H9 (cell line): ENCODE measurements at regions not wholly inside any gene's neighbourhood (a gene's known extent, or its start where the extent isn't known, plus 50 kb on each side); places are given as distances from the start of the nearest gene placed in this dataset.

Experiments
- DNase-seq: peaks from one replicate; pipeline ENCODE4 v3.0.0-alpha.2; 2017
- H2AFZ ChIP-seq: one replicate; pipeline ENCODE4 v1.6.1; 2013; ENCODE audit warnings: mild to moderate bottlenecking, low read length, control low read depth, moderate library complexity
- H2AK5ac ChIP-seq: 2 replicates; pipeline ENCODE4 v1.6.1; 2013; ENCODE audit warnings: low read length, control low read depth, mixed read lengths; ENCODE audit not compliant: insufficient read length
- H2BK120ac ChIP-seq: one replicate; pipeline ENCODE4 v1.6.1; 2013; ENCODE audit warnings: low read depth, mild to moderate bottlenecking, low read length, control low read depth, inconsistent platforms; ENCODE audit not compliant: poor library complexity, severe bottlenecking
- H2BK12ac ChIP-seq: 2 replicates; pipeline ENCODE4 v1.6.1; 2013; ENCODE audit warnings: low read length, control low read depth, mixed read lengths, low read depth; ENCODE audit not compliant: insufficient read length
- H2BK15ac ChIP-seq: 2 replicates; pipeline ENCODE4 v1.6.1; 2013; ENCODE audit warnings: low read depth, low read length, control low read depth
- H2BK20ac ChIP-seq: one replicate; pipeline ENCODE4 v1.6.1; 2013; ENCODE audit warnings: low read depth, mild to moderate bottlenecking, low read length, control low read depth, inconsistent platforms; ENCODE audit not compliant: poor library complexity, severe bottlenecking
- H2BK5ac ChIP-seq: 2 replicates; pipeline ENCODE4 v1.6.1; 2013; ENCODE audit warnings: low read length, control low read depth, mixed read lengths; ENCODE audit not compliant: insufficient read length
- H3K14ac ChIP-seq: 2 replicates; pipeline ENCODE4 v1.6.1; 2013; ENCODE audit warnings: low read length, control low read depth; ENCODE audit not compliant: insufficient read depth
- H3K18ac ChIP-seq: 2 replicates; pipeline ENCODE4 v1.6.1; 2013; ENCODE audit warnings: low read depth, mild to moderate bottlenecking, mixed read lengths, low read length, control low read depth; ENCODE audit not compliant: insufficient read length
- H3K23ac ChIP-seq: 2 replicates; pipeline ENCODE4 v1.6.1; 2013; ENCODE audit warnings: low read length, control low read depth, mixed read lengths, low read depth; ENCODE audit not compliant: insufficient read length
- H3K23me2 ChIP-seq: 2 replicates; pipeline ENCODE4 v1.6.1; 2013; ENCODE audit warnings: low read depth, mild to moderate bottlenecking, mixed read lengths, low read length, control low read depth; ENCODE audit not compliant: insufficient read length, poor library complexity, severe bottlenecking
- H3K27ac ChIP-seq: 2 replicates; pipeline ENCODE4 v1.5.1; 2013; ENCODE audit warnings: low read length, control low read depth, mixed read lengths, low read depth; ENCODE audit not compliant: insufficient read length
- H3K27me3 ChIP-seq: 2 replicates; pipeline ENCODE4 v1.6.1; 2013; ENCODE audit warnings: low read length, control low read depth, inconsistent platforms; ENCODE audit not compliant: insufficient read depth
- H3K4ac ChIP-seq: 2 replicates; pipeline ENCODE4 v1.6.1; 2013; ENCODE audit warnings: low read depth, mild to moderate bottlenecking, control low read depth, inconsistent platforms, low read length, moderate library complexity
- H3K4me1 ChIP-seq: 2 replicates; pipeline ENCODE4 v1.6.1; 2013; ENCODE audit warnings: low read length, control low read depth, inconsistent platforms; ENCODE audit not compliant: insufficient read depth
- H3K4me2 ChIP-seq: 2 replicates; pipeline ENCODE4 v1.6.1; 2013; ENCODE audit warnings: low read length, control low read depth, mixed read lengths; ENCODE audit not compliant: insufficient read length, insufficient read depth
- H3K56ac ChIP-seq: 2 replicates; pipeline ENCODE4 v1.6.1; 2013; ENCODE audit warnings: low read depth, mild to moderate bottlenecking, mixed read lengths, low read length, control low read depth; ENCODE audit not compliant: insufficient read length
- H3K79me1 ChIP-seq: 2 replicates; pipeline ENCODE4 v1.6.1; 2013; ENCODE audit warnings: low read depth, mild to moderate bottlenecking, moderate library complexity, low read length, control low read depth, inconsistent platforms; ENCODE audit not compliant: insufficient read depth, poor library complexity, severe bottlenecking
- H3K79me2 ChIP-seq: 2 replicates; pipeline ENCODE4 v1.6.1; 2013; ENCODE audit warnings: low read length, control low read depth, inconsistent platforms; ENCODE audit not compliant: insufficient read depth
- H3K9ac ChIP-seq: 2 replicates; pipeline ENCODE4 v1.6.1; 2013; ENCODE audit warnings: low read length, control low read depth, mixed read lengths; ENCODE audit not compliant: insufficient read length; ENCODE audit errors: extremely low read depth
- H3K9me3 ChIP-seq: one replicate; pipeline ENCODE4 v1.6.1; 2013; ENCODE audit warnings: low read depth, low read length, inconsistent platforms; ENCODE audit not compliant: control insufficient read depth
- H3T11ph ChIP-seq: one replicate; pipeline ENCODE4 v1.6.1; 2013; ENCODE audit warnings: mild to moderate bottlenecking, low read length, control low read depth, inconsistent platforms
- H4K20me1 ChIP-seq: one replicate; pipeline ENCODE4 v1.6.1; 2013; ENCODE audit not compliant: control insufficient read depth, insufficient read length, insufficient read depth
- H4K5ac ChIP-seq: 2 replicates; pipeline ENCODE4 v1.6.1; 2013; ENCODE audit warnings: low read depth, mild to moderate bottlenecking, mixed read lengths, low read length, control low read depth; ENCODE audit not compliant: insufficient read length
- H4K8ac ChIP-seq: replicated peaks from 2 replicates; pipeline ENCODE4 v1.6.1; 2013; ENCODE audit warnings: low read length, control low read depth, mixed read lengths, low read depth; ENCODE audit not compliant: insufficient read length
- H4K91ac ChIP-seq: 2 replicates; pipeline ENCODE4 v1.6.1; 2013; ENCODE audit warnings: low read depth, mild to moderate bottlenecking, moderate library complexity, mixed read lengths, low read length, control low read depth; ENCODE audit not compliant: insufficient read length
- H3K27ac Mint-ChIP-seq, 3 experiments: 2 replicates in 2 of 3; 3 replicates in 1 of 3; pipeline ENCODE4 v1.8.0; 2020 to 2021; ENCODE audit warnings: mixed read lengths in 3 of 3, mild to moderate bottlenecking in 1 of 3, moderate library complexity in 1 of 3
- H3K27me3 Mint-ChIP-seq: 2 replicates; pipeline ENCODE4 v1.8.0; 2021; ENCODE audit warnings: low read depth, mild to moderate bottlenecking, moderate library complexity, mixed read lengths
- H3K36me3 Mint-ChIP-seq, 3 experiments: 2 replicates in 2 of 3; 3 replicates in 1 of 3; pipeline ENCODE4 v1.8.0; 2020 to 2021; ENCODE audit warnings: low read depth in 3 of 3, mixed read lengths in 3 of 3; ENCODE audit not compliant: insufficient read depth in 1 of 3
- H3K4me1 Mint-ChIP-seq, 2 experiments: 2 replicates each; pipeline ENCODE4 v1.8.0; 2020; ENCODE audit warnings: mixed read lengths in 2 of 2
- H3K4me3 Mint-ChIP-seq, 2 experiments: 2 replicates in 1 of 2; 3 replicates in 1 of 2; pipeline ENCODE4 v1.8.0; 2020 to 2021; ENCODE audit warnings: mild to moderate bottlenecking in 2 of 2, mixed read lengths in 2 of 2, moderate library complexity in 1 of 2
- H3K9me3 Mint-ChIP-seq, 2 experiments: 2 replicates in 1 of 2; 3 replicates in 1 of 2; pipeline ENCODE4 v1.8.0; 2020; ENCODE audit warnings: mild to moderate bottlenecking in 2 of 2, mixed read lengths in 2 of 2, moderate library complexity in 1 of 2
- CTCF ChIP-seq: fragments of 200-600 bp; sonication (generic); conservative IDR thresholded peaks from 3 replicates; pipeline ENCODE4 v1.8.0; 2021; ENCODE audit warnings: antibody characterized with exemption, mild to moderate bottlenecking
- WGBS: extraction: QIAGEN DNeasy Blood & Tissue Kit; methylation state at CpG from one replicate; pipeline ENCODE4 v1.1.7; 2013; ENCODE audit warnings: missing lambda C conversion rate, low lambda C conversion rate, mixed read lengths; ENCODE audit not compliant: insufficient read length; ENCODE audit errors: extremely low coverage; 5-methylcytosine and 5-hydroxymethylcytosine counted together

GRCh38 chr10:63071145-63071544 lies 62.0 kb upstream of the NRBF2 start:
- no peak for TF ChIP-seq CTCF
- Histone ChIP-seq H3K4me2 (no peak overlapping the region), H3T11ph (no peak overlapping the region), H3K56ac (no peak overlapping the region), H2BK15ac (no peak overlapping the region), H3K14ac (no peak overlapping the region), H3K79me2 (no peaks in the 10 kb centered on the region), H2AFZ (no peak overlapping the region), H3K4me1 (no peaks in the 10 kb centered on the region), H3K4ac (no peak overlapping the region), H2BK5ac (no peak overlapping the region), H4K5ac (no peak overlapping the region), H2BK120ac (no peak overlapping the region), H4K91ac (no peak overlapping the region), H3K9ac (no peak overlapping the region), H3K9me3 (no peaks in the 10 kb centered on the region), H2BK20ac (no peak overlapping the region), H3K79me1 (no peaks in the 10 kb centered on the region), H3K23ac (no peak overlapping the region), H4K8ac (no peak overlapping the region), H3K18ac (no peak overlapping the region), H3K27ac (no peak overlapping the region), H4K20me1 (no peaks in the 10 kb centered on the region), H2BK12ac (no peak overlapping the region), H3K23me2 (no peaks in the 10 kb centered on the region), H2AK5ac (no peak overlapping the region), H3K27me3 (no peaks in the 10 kb centered on the region)
- H3K27ac Mint-ChIP-seq, result no peak overlapping the region
- H3K9me3 Mint-ChIP-seq, result no peaks in the 10 kb centered on the region
- no peaks in the 10 kb centered on the region; the same call in 1 of the 2 replicates for H3K27me3 Mint-ChIP-seq
- peaks cover 3 to 4% of the 10 kb centered on the region in 2 experiments; a peak in 3 of 4 replicates for H3K4me1 Mint-ChIP-seq
- no peak overlapping the region for H3K4me3 Mint-ChIP-seq
- no CpG with 5 or more reads among the region's 11 CpGs for WGBS
- no peaks in the 10 kb centered on the region for H3K36me3 Mint-ChIP-seq
- DNase-seq, result no peak
